ENCODE measurements at regions not wholly inside any gene's neighbourhood (a gene's known extent, or its start where the extent isn't known, plus 50 kb on each side); places are given as distances from the start of the nearest gene placed in this dataset.

DNA sequence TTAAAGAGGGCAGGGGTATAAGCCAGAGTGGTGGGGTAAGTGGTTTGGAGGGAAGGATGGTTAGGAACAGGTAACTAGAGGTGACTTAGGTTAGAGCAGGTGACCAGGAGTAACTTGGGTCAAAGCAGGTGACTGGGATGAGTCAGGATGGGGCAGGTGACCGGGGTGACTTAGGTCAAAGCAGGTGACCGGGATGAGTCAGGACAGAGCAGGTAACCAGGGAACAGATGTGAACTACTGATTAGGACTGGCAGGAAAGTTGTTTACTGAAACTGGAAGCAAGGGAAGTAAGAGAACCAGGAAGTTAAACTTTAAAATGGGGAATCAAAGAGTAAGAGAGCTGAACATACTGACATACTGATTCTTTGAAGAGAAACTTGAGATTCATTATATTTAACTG, 57.4 kb downstream of the FSCB start:
- no peak overlapping the region for H2AFZ ChIP-seq (ENCODE audit: insufficient read depth, low read depth, low read length, poor library complexity, severe bottlenecking)
- CTCF ChIA-PET: no interaction called here
- no peak overlapping the region for H3K4me3 ChIP-seq (ENCODE audit: control extremely low read depth in 1 of 5, extremely low read depth in 1 of 5, insufficient read depth in 1 of 5, low read depth in 2 of 5, low read length in 4 of 5)
- DNase-seq (no peak), ATAC-seq (ENCODE audit: low read depth) (no peak)
- no peaks in the 10 kb centered on the region for H3K27me3 ChIP-seq (replicated peaks in 1 of 4; ENCODE audit: control extremely low read depth in 1 of 4, control insufficient read depth in 3 of 4, insufficient read depth in 4 of 4, low read length in 3 of 4)
- TF ChIP-seq, protein P1, sequence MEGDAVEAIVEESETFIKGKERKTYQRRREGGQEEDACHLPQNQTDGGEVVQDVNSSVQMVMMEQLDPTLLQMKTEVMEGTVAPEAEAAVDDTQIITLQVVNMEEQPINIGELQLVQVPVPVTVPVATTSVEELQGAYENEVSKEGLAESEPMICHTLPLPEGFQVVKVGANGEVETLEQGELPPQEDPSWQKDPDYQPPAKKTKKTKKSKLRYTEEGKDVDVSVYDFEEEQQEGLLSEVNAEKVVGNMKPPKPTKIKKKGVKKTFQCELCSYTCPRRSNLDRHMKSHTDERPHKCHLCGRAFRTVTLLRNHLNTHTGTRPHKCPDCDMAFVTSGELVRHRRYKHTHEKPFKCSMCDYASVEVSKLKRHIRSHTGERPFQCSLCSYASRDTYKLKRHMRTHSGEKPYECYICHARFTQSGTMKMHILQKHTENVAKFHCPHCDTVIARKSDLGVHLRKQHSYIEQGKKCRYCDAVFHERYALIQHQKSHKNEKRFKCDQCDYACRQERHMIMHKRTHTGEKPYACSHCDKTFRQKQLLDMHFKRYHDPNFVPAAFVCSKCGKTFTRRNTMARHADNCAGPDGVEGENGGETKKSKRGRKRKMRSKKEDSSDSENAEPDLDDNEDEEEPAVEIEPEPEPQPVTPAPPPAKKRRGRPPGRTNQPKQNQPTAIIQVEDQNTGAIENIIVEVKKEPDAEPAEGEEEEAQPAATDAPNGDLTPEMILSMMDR (IDR thresholded peaks at IDR 0.05): no peak
- no peak for TF ChIP-seq EZH2 (IDR thresholded peaks at IDR 0.05; ENCODE audit: borderline replicate concordance, insufficient read depth, low read depth, low read length, poor library complexity, severe bottlenecking)
- intact Hi-C loops (cut with micrococcal nuclease): no loop called here
- H3K4me1 ChIP-seq (ENCODE audit: control insufficient read depth in 2 of 2, insufficient read depth in 2 of 2, low read length in 2 of 2): no peaks in the 10 kb centered on the region
- no peaks in the 10 kb centered on the region for H3K79me2 ChIP-seq (ENCODE audit: control insufficient read depth, insufficient read depth, low read length)
- H3K9ac ChIP-seq (ENCODE audit: low read length): no peak overlapping the region
- H3K4me1 Mint-ChIP-seq: no peaks in the 10 kb centered on the region
- H3K9me3 ChIP-seq (ENCODE audit: control extremely low read depth in 1 of 3, control insufficient read depth in 2 of 3, insufficient read depth in 1 of 3, low read length in 2 of 3): peaks cover 0 to 6% (median 3%) of the 10 kb centered on the region in 3 donors
- H3K4me3 Mint-ChIP-seq: no peak overlapping the region
- no peak overlapping the region for H3K4me2 ChIP-seq (replicated peaks; ENCODE audit: low read depth, low read length, poor library complexity, severe bottlenecking)
- H3K27ac ChIP-seq (ENCODE audit: low read length in 2 of 2): no peak overlapping the region
- POLR2A ChIA-PET: no interaction called here
- no peaks in the 10 kb centered on the region for H4K20me1 ChIP-seq (ENCODE audit: control insufficient read depth, insufficient read depth, low read length, poor library complexity, severe bottlenecking)
- no peaks in the 10 kb centered on the region for H3K27me3 Mint-ChIP-seq
- no peaks in the 10 kb centered on the region for H3K36me3 ChIP-seq (replicated peaks in 1 of 2; ENCODE audit: control extremely low read depth in 1 of 2, control insufficient read depth in 1 of 2, extremely low read depth in 1 of 2, insufficient read depth in 2 of 2, low read length in 1 of 2)
- no peak overlapping the region for H3K27ac Mint-ChIP-seq
- WGBS (ENCODE audit: insufficient coverage): 94% methylated on average over 2 of the region's 2 CpGs
- peaks cover 4% of the 10 kb centered on the region for H3K9me3 Mint-ChIP-seq (ENCODE audit: insufficient read depth)

DNA sequence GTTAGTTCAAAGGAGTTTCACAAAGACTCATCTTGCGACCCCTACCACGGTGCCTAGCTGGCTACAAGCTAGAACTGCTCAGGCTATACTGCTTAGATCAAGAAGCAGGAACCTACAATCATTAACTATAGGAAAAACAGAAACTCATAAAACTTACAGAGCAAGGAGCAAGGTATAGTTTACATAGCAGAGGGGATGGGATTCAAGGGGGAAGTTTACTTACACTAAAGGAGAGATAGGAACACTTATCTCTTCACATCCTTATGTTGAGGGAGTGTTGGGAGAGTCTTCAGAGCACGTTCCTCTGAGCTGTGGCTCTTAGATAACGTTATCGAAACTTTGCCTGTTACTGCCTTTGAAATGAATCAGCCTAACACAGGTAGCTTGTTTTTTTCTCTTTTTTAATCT, 58.1 kb downstream of the FSCB start:
- no peaks in the 10 kb centered on the region for H3K4me1 ChIP-seq (ENCODE audit: control insufficient read depth in 2 of 2, insufficient read depth in 2 of 2, low read length in 2 of 2)
- H2AFZ ChIP-seq (ENCODE audit: insufficient read depth, low read depth, low read length, poor library complexity, severe bottlenecking): no peak overlapping the region
- H3K27me3 Mint-ChIP-seq: no peaks in the 10 kb centered on the region
- TF ChIP-seq EZH2 (IDR thresholded peaks at IDR 0.05; ENCODE audit: borderline replicate concordance, insufficient read depth, low read depth, low read length, poor library complexity, severe bottlenecking): no peak
- TF ChIP-seq, protein P1 (IDR thresholded peaks at IDR 0.05): no peak
- H3K79me2 ChIP-seq (ENCODE audit: control insufficient read depth, insufficient read depth, low read length): no peaks in the 10 kb centered on the region
- H3K27ac Mint-ChIP-seq: no peak overlapping the region
- no peak overlapping the region for H3K27ac ChIP-seq (ENCODE audit: low read length in 2 of 2)
- no peak for ATAC-seq (ENCODE audit: low read depth)
- no peak overlapping the region for H3K4me2 ChIP-seq (replicated peaks; ENCODE audit: low read depth, low read length, poor library complexity, severe bottlenecking)
- no peaks in the 10 kb centered on the region for H3K4me1 Mint-ChIP-seq
- peaks cover 0 to 6% (median 0%) of the 10 kb centered on the region in 3 donors for H3K9me3 ChIP-seq (ENCODE audit: control extremely low read depth in 1 of 3, control insufficient read depth in 2 of 3, insufficient read depth in 1 of 3, low read length in 2 of 3)
- peaks cover 4% of the 10 kb centered on the region for H3K9me3 Mint-ChIP-seq (ENCODE audit: insufficient read depth)
- no peaks in the 10 kb centered on the region for H3K27me3 ChIP-seq (replicated peaks in 1 of 4; ENCODE audit: control extremely low read depth in 1 of 4, control insufficient read depth in 3 of 4, insufficient read depth in 4 of 4, low read length in 3 of 4)
- POLR2A ChIA-PET: no interaction called here
- intact Hi-C loops (cut with micrococcal nuclease): no loop called here
- CTCF ChIA-PET: no interaction called here
- DNase-seq: no peak
- no peaks in the 10 kb centered on the region for H3K36me3 ChIP-seq (replicated peaks in 1 of 2; ENCODE audit: control extremely low read depth in 1 of 2, control insufficient read depth in 1 of 2, extremely low read depth in 1 of 2, insufficient read depth in 2 of 2, low read length in 1 of 2)
- no peak overlapping the region for H3K9ac ChIP-seq (ENCODE audit: low read length)
- H3K4me3 Mint-ChIP-seq: no peak overlapping the region
- no CpG with 5 or more reads among the region's 5 CpGs for WGBS (ENCODE audit: insufficient coverage)
- H3K4me3 ChIP-seq (ENCODE audit: control extremely low read depth in 1 of 5, extremely low read depth in 1 of 5, insufficient read depth in 1 of 5, low read depth in 2 of 5, low read length in 4 of 5): no peak overlapping the region
- H4K20me1 ChIP-seq (ENCODE audit: control insufficient read depth, insufficient read depth, low read length, poor library complexity, severe bottlenecking): no peaks in the 10 kb centered on the region

All from B cell (primary cell).